ENCODE measurements at regions not wholly inside any gene's neighbourhood (a gene's known extent, or its start where the extent isn't known, plus 50 kb on each side); places are given as distances from the start of the nearest gene placed in this dataset.

GRCh38 chr13:107827840-107828549 lies 387.3 kb downstream of the LIG4 start:
- Histone ChIP-seq H3K79me2 (ENCODE audit: insufficient read depth, low read depth) (no peaks in the 10 kb centered on the region), H3K4me3 (IDR thresholded peaks at IDR 0.05; ENCODE audit: insufficient read depth, low read depth, low read length) (no peak overlapping the region), H3K27me3 (ENCODE audit: insufficient read depth, low read depth) (no peaks in the 10 kb centered on the region), H3K4me1 (ENCODE audit: low read depth, poor library complexity, severe bottlenecking) (no peaks in the 10 kb centered on the region), H3K27ac (no peak overlapping the region), H3K4me2 (no peak overlapping the region), H3K36me3 (ENCODE audit: insufficient read depth) (no peaks in the 10 kb centered on the region), H3K9ac (no peak overlapping the region), H4K20me1 (ENCODE audit: insufficient read depth) (no peaks in the 10 kb centered on the region), H2AFZ (ENCODE audit: low read depth) (no peak overlapping the region)
- TF ChIP-seq, protein P1, sequence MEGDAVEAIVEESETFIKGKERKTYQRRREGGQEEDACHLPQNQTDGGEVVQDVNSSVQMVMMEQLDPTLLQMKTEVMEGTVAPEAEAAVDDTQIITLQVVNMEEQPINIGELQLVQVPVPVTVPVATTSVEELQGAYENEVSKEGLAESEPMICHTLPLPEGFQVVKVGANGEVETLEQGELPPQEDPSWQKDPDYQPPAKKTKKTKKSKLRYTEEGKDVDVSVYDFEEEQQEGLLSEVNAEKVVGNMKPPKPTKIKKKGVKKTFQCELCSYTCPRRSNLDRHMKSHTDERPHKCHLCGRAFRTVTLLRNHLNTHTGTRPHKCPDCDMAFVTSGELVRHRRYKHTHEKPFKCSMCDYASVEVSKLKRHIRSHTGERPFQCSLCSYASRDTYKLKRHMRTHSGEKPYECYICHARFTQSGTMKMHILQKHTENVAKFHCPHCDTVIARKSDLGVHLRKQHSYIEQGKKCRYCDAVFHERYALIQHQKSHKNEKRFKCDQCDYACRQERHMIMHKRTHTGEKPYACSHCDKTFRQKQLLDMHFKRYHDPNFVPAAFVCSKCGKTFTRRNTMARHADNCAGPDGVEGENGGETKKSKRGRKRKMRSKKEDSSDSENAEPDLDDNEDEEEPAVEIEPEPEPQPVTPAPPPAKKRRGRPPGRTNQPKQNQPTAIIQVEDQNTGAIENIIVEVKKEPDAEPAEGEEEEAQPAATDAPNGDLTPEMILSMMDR (conservative IDR thresholded peaks at IDR 0.05; ENCODE audit: low read depth, low read length): no peak

DNA sequence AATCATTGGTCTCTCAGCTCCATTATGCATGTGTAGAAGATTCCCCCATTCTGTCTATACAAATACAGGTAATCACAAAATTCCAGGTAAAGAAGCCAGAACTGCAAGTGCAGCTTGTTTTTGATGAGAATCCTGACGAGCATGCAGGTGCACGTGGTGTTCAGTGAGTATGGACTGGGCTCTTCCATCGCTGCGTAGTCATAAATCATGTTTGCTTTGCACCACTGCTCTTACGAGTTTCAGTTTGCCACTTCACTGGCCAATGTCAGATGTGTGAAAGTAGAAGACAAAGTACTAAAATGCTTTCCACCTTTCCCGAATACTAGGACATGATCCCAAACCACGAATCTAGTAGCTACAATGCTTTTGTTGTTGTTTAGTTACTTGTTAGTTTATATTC lies 390.7 kb downstream of the LIG4 start:
- TF ChIP-seq, protein P1 (conservative IDR thresholded peaks at IDR 0.05; ENCODE audit: low read depth, low read length): no peak
- Histone ChIP-seq H3K9ac (no peak overlapping the region), H3K4me2 (no peak overlapping the region), H4K20me1 (ENCODE audit: insufficient read depth) (no peaks in the 10 kb centered on the region), H3K36me3 (ENCODE audit: insufficient read depth) (no peaks in the 10 kb centered on the region), H3K27ac (no peak overlapping the region), H3K4me1 (ENCODE audit: low read depth, poor library complexity, severe bottlenecking) (no peaks in the 10 kb centered on the region), H2AFZ (ENCODE audit: low read depth) (no peak overlapping the region), H3K79me2 (ENCODE audit: insufficient read depth, low read depth) (no peaks in the 10 kb centered on the region), H3K4me3 (IDR thresholded peaks at IDR 0.05; ENCODE audit: insufficient read depth, low read depth, low read length) (no peak overlapping the region), H3K27me3 (ENCODE audit: insufficient read depth, low read depth) (no peaks in the 10 kb centered on the region)

DNA sequence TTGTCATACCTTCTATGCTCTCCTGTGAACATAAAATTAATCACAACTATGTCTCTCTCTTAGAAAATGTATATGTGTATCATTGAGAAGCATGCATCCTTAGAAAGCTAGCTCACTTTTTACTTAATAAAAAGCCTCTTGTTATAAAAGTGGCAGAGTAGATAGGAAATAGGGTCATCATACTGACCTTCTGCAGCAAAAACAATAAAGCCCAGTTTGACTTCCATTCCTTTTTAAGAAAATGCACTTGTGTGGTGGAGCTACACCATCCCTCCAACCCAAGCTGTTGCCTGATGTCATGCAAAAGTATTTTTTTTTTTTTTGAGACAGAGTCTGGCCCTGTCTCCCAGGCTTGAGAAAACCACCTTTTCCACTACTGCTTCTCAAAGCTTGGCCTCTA lies 393.3 kb downstream of the LIG4 start:
- Histone ChIP-seq H2AFZ (ENCODE audit: low read depth) (no peak overlapping the region), H3K4me2 (no peak overlapping the region), H3K27me3 (ENCODE audit: insufficient read depth, low read depth) (no peaks in the 10 kb centered on the region), H3K27ac (no peak overlapping the region), H3K9ac (no peak overlapping the region), H3K79me2 (ENCODE audit: insufficient read depth, low read depth) (no peaks in the 10 kb centered on the region), H3K4me3 (IDR thresholded peaks at IDR 0.05; ENCODE audit: insufficient read depth, low read depth, low read length) (no peak overlapping the region), H4K20me1 (ENCODE audit: insufficient read depth) (no peaks in the 10 kb centered on the region), H3K4me1 (ENCODE audit: low read depth, poor library complexity, severe bottlenecking) (no peaks in the 10 kb centered on the region), H3K36me3 (ENCODE audit: insufficient read depth) (no peaks in the 10 kb centered on the region)
- TF ChIP-seq, protein P1 (conservative IDR thresholded peaks at IDR 0.05; ENCODE audit: low read depth, low read length): no peak

DNA sequence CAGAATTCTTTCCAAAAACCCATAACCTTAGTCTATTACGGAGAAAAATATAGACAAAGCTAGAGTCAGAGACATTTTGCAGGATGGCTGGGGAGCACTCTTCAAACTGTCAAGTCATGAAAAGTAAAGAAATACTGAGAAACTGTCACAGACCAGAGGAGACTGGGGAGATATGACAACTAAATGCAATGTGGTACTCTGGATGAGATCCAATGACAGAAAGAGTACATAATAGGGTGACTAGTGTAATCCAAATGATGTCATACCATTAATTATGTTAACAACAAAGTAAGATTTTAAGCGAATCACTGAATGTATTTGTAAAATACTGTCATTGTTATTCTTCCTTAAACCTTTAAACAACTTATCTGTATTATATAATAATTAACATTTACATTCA lies 393.8 kb downstream of the LIG4 start:
- TF ChIP-seq, protein P1 (conservative IDR thresholded peaks at IDR 0.05; ENCODE audit: low read depth, low read length): no peak
- H3K27ac ChIP-seq: no peak overlapping the region

More for the DNA sequence above, 393.8 kb downstream of the LIG4 start:
- Histone ChIP-seq H3K4me1 (ENCODE audit: low read depth, poor library complexity, severe bottlenecking) (no peaks in the 10 kb centered on the region), H3K4me3 (IDR thresholded peaks at IDR 0.05; ENCODE audit: insufficient read depth, low read depth, low read length) (no peak overlapping the region), H3K79me2 (ENCODE audit: insufficient read depth, low read depth) (no peaks in the 10 kb centered on the region), H3K9ac (no peak overlapping the region), H3K4me2 (no peak overlapping the region), H2AFZ (ENCODE audit: low read depth) (no peak overlapping the region), H3K27me3 (ENCODE audit: insufficient read depth, low read depth) (no peaks in the 10 kb centered on the region), H3K36me3 (ENCODE audit: insufficient read depth) (no peaks in the 10 kb centered on the region), H4K20me1 (ENCODE audit: insufficient read depth) (no peaks in the 10 kb centered on the region)

Data from KMS-11 (cell line).